ENCODE measurements at regions not wholly inside any gene's neighbourhood (a gene's known extent, or its start where the extent isn't known, plus 50 kb on each side); places are given as distances from the start of the nearest gene placed in this dataset.

- FAIRE-seq (no peak), DNase-seq (ENCODE audit: low read depth in 1 of 2, low spot score in 1 of 2) (no peak), ATAC-seq (no peak)
- Histone ChIP-seq H3K4me3 (no peak overlapping the region), H3K27ac (no peak overlapping the region), H3K4me2 (no peak overlapping the region), H3K4me1 (no peaks in the 10 kb centered on the region), H3K9me3 (no peaks in the 10 kb centered on the region)
- POLR2A ChIA-PET: no interaction called here
- 77% methylated on average over 5 of the region's 5 CpGs for WGBS (ENCODE audit: missing lambda C conversion rate)
- CTCF ChIA-PET: no interaction called here
- no peak for TF ChIP-seq EHMT2 (IDR thresholded peaks at IDR 0.05; ENCODE audit: low read depth)
- no peak for TF ChIP-seq CHD4 (IDR thresholded peaks at IDR 0.05; ENCODE audit: borderline replicate concordance)
- TF ChIP-seq ESRRA (IDR thresholded peaks at IDR 0.05; ENCODE audit: borderline replicate concordance, low read length): no peak
- TF ChIP-seq NFE2L2 (conservative IDR thresholded peaks at IDR 0.05; ENCODE audit: low read length): no peak
- TF ChIP-seq HMGXB4 (CRISPR knock-in tag; IDR thresholded peaks at IDR 0.05; ENCODE audit: borderline replicate concordance): no peak
- no peak for TF ChIP-seq USF2 (IDR thresholded peaks at IDR 0.05)
- no peak for TF ChIP-seq HOXA7 (CRISPR knock-in tag; IDR thresholded peaks at IDR 0.05)
These were observed 218.0 kb upstream of the CDIN1 start for GRCh38 chr15:36361351-36361870.

GRCh38 chr15:36362509-36362915 lies 216.9 kb upstream of the CDIN1 start:
- no peak overlapping the region for H3K27ac ChIP-seq
- ChIA-PET CTCF (no interaction called here), POLR2A (no interaction called here)
- no peak for DNase-seq (ENCODE audit: low read depth in 1 of 2, low spot score in 1 of 2)
- TF ChIP-seq BHLHE40 (IDR thresholded peaks at IDR 0.05; ENCODE audit: low read depth, low read length) (no peak), PHF8 (IDR thresholded peaks at IDR 0.05; ENCODE audit: borderline replicate concordance, low read depth) (no peak), HMGXB4 (CRISPR knock-in tag; IDR thresholded peaks at IDR 0.05; ENCODE audit: borderline replicate concordance) (no peak), CEBPB (IDR thresholded peaks at IDR 0.05) (no peak), FOSB (CRISPR knock-in tag; IDR thresholded peaks at IDR 0.05) (no peak), EHMT2 (IDR thresholded peaks at IDR 0.05; ENCODE audit: low read depth) (no peak), NR3C1 (IDR thresholded peaks at IDR 0.05) (no peak), KDM1A (IDR thresholded peaks at IDR 0.05; ENCODE audit: low read depth) (no peak), HOXA7 (CRISPR knock-in tag; IDR thresholded peaks at IDR 0.05) (no peak), POLR2AphosphoS2 (conservative IDR thresholded peaks at IDR 0.05; ENCODE audit: low read length) (no peak), HES2 (IDR thresholded peaks at IDR 0.05) (no peak), RAD21 (conservative IDR thresholded peaks at IDR 0.05 in 1 of 2, IDR thresholded peaks at IDR 0.05 in 1 of 2) (no peak), EHF (CRISPR knock-in tag; IDR thresholded peaks at IDR 0.05) (no peak)
- ATAC-seq: no peak
- FAIRE-seq: no peak
- no peaks in the 10 kb centered on the region for H3K9me3 ChIP-seq
- no peaks in the 10 kb centered on the region for H3K4me1 ChIP-seq
- no peak overlapping the region for H3K4me3 ChIP-seq
- H3K4me2 ChIP-seq: no peak overlapping the region
- 92% methylated on average over 7 of the region's 7 CpGs for WGBS (ENCODE audit: missing lambda C conversion rate)

- H3K9me3 ChIP-seq: no peaks in the 10 kb centered on the region
- ChIA-PET CTCF (no interaction called here), POLR2A (no interaction called here)
- WGBS (ENCODE audit: missing lambda C conversion rate): 74% methylated on average over 4 of the region's 4 CpGs
- FAIRE-seq (no peak), ATAC-seq (no peak), DNase-seq (ENCODE audit: low read depth in 1 of 2, low spot score in 1 of 2) (peak in 1 of 2 experiments; percentile 15)
- H3K27ac ChIP-seq: no peak overlapping the region
- no peaks in the 10 kb centered on the region for H3K4me1 ChIP-seq
- no peak overlapping the region for H3K4me3 ChIP-seq
- no peak overlapping the region for H3K4me2 ChIP-seq
- TF ChIP-seq SMC3 (IDR thresholded peaks at IDR 0.05) (no peak), MAFK (IDR thresholded peaks at IDR 0.05; ENCODE audit: partially characterized antibody) (no peak), KDM1A (IDR thresholded peaks at IDR 0.05; ENCODE audit: low read depth) (no peak), HOXB13 (CRISPR knock-in tag; IDR thresholded peaks at IDR 0.05; ENCODE audit: low read depth) (no peak)
These were observed 216.1 kb upstream of the CDIN1 start for GRCh38 chr15:36363335-36363734.
